T47D (cell line): ENCODE measurements at regions not wholly inside any gene's neighbourhood (a gene's known extent, or its start where the extent isn't known, plus 50 kb on each side); places are given as distances from the start of the nearest gene placed in this dataset.
"Not testable (repeated sequence)": the region's sequence is repeated elsewhere in the genome, so short reads cannot be mapped to it uniquely, and the experiment has no call there.

Experiments used
- DNase-seq, 2 experiments: peaks; one replicate each; pipeline versions ENCODE4 v3.0.0 to v3.0.0-alpha.2; 2011 to 2012; ENCODE audit warnings: low read depth in 1 of 2, low spot score in 1 of 2
- JUND ChIP-seq: IDR thresholded peaks from 2 replicates; pipeline ENCODE4 v1.6.1; 2012; ENCODE audit warnings: low read depth
- in situ Hi-C: cut with HindIII; loops from 2 replicates; pipeline ENCODE4 v1.10.0; 2016; ENCODE audit warnings: low sequenced_read_pairs, low pct_unique_long_range_greater_than_20kb

- no peak for DNase-seq
- TF ChIP-seq JUND, result no peak
- in situ Hi-C loops, result no loop called here
Measured at GRCh38 chr2:5022061-5022460, 670.1 kb upstream of the SOX11 start.

GRCh38 chr2:5022708-5023635, 669.2 kb upstream of the SOX11 start:
- DNase-seq, in situ Hi-C loops: not testable (repeated sequence)

- TF ChIP-seq JUND, result no peak
- in situ Hi-C loops, result no loop called here
- no peak for DNase-seq
Measured at GRCh38 chr2:5026571-5027234, 665.5 kb upstream of the SOX11 start.

- in situ Hi-C loops, result no loop called here
- no peak for TF ChIP-seq JUND
- no peak for DNase-seq
Measured at GRCh38 chr2:5035057-5035488, 657.1 kb upstream of the SOX11 start.

GRCh38 chr2:5036256-5036655, 655.9 kb upstream of the SOX11 start:
- no peak for TF ChIP-seq JUND
- in situ Hi-C loops, result no loop called here
- DNase-seq, result no peak

- in situ Hi-C loops, result no loop called here
- DNase-seq, result no peak
- TF ChIP-seq JUND, result no peak
Measured at GRCh38 chr2:5039241-5039975, 652.8 kb upstream of the SOX11 start.

DNA sequence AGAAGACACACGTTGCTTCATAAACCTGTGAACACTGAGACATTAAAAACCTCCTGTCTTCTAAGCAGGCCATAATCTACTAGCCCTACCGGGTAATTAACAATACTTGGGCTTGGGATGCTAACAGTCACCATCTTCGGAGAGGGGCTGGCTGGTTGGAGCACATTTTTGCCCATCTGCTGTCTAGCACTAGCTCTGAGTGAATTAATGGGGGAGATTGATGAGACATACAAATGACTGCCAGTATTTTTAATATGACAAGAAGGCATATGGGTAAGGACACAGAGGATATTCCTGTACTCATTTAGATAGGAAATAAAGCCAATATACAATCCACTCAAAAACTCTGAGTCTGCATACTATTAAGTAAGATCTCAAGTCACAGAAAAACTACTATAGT, 651.6 kb upstream of the SOX11 start:
- in situ Hi-C loops, result no loop called here
- no peak for DNase-seq
- TF ChIP-seq JUND, result no peak

GRCh38 chr2:5041501-5041900, 650.7 kb upstream of the SOX11 start:
- in situ Hi-C loops, result no loop called here
- DNase-seq, result no peak
- TF ChIP-seq JUND, result no peak

DNA sequence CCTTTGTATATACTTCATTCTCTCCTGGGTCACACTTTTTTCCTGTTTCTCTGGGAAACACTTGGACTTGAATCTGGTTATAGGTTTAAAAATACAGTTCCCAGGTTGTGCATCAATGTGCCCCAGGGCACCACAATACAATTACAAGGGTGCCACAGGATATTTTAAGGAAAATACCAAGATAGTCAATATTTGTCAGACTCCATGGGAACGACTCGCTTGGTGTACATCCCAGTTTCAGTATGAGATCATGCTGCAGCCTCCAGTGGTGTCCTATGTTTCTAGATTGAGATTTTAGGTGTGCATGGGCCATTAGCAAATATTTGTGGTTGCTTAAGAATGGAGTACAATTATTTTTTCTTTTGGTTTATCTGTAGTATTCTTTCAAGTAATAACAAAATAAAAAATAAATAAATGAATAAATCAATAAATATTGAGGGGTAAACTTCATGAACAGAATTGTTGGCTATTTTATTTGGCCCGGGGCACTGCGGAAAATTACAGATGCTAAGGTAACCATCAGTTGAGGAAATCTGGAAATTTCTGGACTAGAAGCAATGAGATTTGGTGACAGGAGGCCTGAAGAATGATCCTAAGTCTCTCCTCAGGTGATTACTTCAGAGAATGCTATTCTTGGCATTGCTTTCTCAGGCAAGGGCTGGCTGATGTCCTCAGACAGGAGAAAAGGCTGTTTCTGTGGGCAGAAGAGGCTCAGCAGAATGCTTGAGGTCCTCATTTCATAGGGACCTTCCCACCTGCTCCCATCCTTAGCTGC, 649.3 kb upstream of the SOX11 start:
- in situ Hi-C loops, result no loop called here
- TF ChIP-seq JUND, result no peak
- no peak for DNase-seq

- no peak for TF ChIP-seq JUND
- in situ Hi-C loops, result no loop called here
- DNase-seq, result no peak
Measured at GRCh38 chr2:5051300-5051699, 640.9 kb upstream of the SOX11 start.

DNA sequence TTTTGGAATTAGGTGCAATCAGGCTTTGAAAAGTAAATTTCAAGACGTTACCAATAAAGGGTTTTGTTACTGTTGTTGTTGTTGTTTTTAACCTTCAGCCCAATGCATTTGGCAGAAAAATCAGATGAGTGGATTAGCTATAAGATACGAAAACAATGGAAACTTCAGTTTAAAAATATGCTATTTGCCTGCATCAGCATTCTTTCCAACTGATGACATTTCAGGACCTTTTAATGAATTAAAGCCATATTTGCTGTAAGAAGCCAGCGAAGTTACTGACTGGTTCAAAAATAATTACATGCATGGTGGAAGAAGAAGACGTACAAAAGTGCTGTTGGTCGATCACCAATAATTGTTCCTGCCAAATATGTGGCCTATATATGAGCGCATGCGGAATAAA, 639.3 kb upstream of the SOX11 start:
- no peak for DNase-seq
- in situ Hi-C loops, result no loop called here
- TF ChIP-seq JUND, result no peak

- no peak for DNase-seq
- no peak for TF ChIP-seq JUND
- in situ Hi-C loops, result no loop called here
Measured at GRCh38 chr2:5057891-5058351, 634.3 kb upstream of the SOX11 start.

GRCh38 chr2:5060956-5061355, 631.2 kb upstream of the SOX11 start:
- DNase-seq, result no peak
- no peak for TF ChIP-seq JUND
- in situ Hi-C loops, result no loop called here
